ENCODE measurements at regions not wholly inside any gene's neighbourhood (a gene's known extent, or its start where the extent isn't known, plus 50 kb on each side); places are given as distances from the start of the nearest gene placed in this dataset.

- Histone ChIP-seq H3K9me3 (ENCODE audit: insufficient read depth, low read depth, low read length) (no peaks in the 10 kb centered on the region), H3K4me1 (ENCODE audit: insufficient read depth, low read length, poor library complexity, severe bottlenecking) (peaks cover 59% of the 10 kb centered on the region), H2AFZ (ENCODE audit: low read length) (no peak overlapping the region), H3F3A (ENCODE audit: low read depth) (peaks cover 4% of the 10 kb centered on the region; the same call in 1 of the 2 replicates), H3K36me3 (ENCODE audit: insufficient read depth, low read length) (no peaks in the 10 kb centered on the region), H3K27me3 (ENCODE audit: insufficient read depth, low read length, poor library complexity, severe bottlenecking) (no peaks in the 10 kb centered on the region), H3K9me2 (replicated peaks; ENCODE audit: low read depth, low read length) (no peaks in the 10 kb centered on the region), H3K79me2 (ENCODE audit: insufficient read depth, low read length) (no peaks in the 10 kb centered on the region), H3K4me2 (ENCODE audit: low read depth, low read length, poor library complexity, severe bottlenecking) (no peak overlapping the region), H3K4me3 (ENCODE audit: low read length, poor library complexity, severe bottlenecking) (no peak overlapping the region), H3K9ac (ENCODE audit: low read depth, low read length, poor library complexity, severe bottlenecking) (no peak overlapping the region), H4K20me1 (ENCODE audit: insufficient read depth, low read length, poor library complexity, severe bottlenecking) (no peaks in the 10 kb centered on the region)
- TF ChIP-seq CTCF (conservative IDR thresholded peaks at IDR 0.05; ENCODE audit: low read length) (no peak), EZH2phosphoT487 (IDR thresholded peaks at IDR 0.05; ENCODE audit: borderline replicate concordance) (no peak)
Observed at GRCh38 chr11:128198216-128198772, 389.1 kb downstream of the ETS1 start.

DNA sequence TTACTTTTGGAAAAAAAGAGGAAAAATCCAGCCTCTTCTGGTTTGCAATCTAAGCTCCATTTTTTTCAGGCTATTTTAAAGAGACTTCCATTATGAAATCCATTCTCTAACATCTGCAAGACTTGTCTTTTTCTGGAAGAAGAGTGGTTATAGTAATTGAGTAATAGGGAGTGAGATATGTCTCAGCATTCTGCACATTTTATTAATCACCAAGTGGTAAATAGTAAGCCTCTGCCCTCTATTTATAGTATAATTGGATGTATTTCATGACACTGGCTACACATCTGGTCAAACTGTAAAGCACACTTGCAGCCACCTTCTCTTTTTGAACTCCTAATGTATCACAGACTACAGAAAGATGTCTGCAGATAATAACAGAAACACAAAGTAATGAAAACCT lies 391.1 kb downstream of the ETS1 start:
- peaks cover 4% of the 10 kb centered on the region; the same call in 1 of the 2 replicates for H3F3A ChIP-seq (ENCODE audit: low read depth)
- H3K4me3 ChIP-seq (ENCODE audit: low read length, poor library complexity, severe bottlenecking) = no peak overlapping the region
- peaks cover 52% of the 10 kb centered on the region for H3K4me1 ChIP-seq (ENCODE audit: insufficient read depth, low read length, poor library complexity, severe bottlenecking)
- no peaks in the 10 kb centered on the region for H3K36me3 ChIP-seq (ENCODE audit: insufficient read depth, low read length)
- peak overlapping the region; percentile 63; the same call in 1 of the 2 replicates for H2AFZ ChIP-seq (ENCODE audit: low read length)
- peak overlapping the region; percentile 19 for H3K4me2 ChIP-seq (ENCODE audit: low read depth, low read length, poor library complexity, severe bottlenecking)
- H3K27me3 ChIP-seq (ENCODE audit: insufficient read depth, low read length, poor library complexity, severe bottlenecking) = no peaks in the 10 kb centered on the region
- H3K79me2 ChIP-seq (ENCODE audit: insufficient read depth, low read length) = no peaks in the 10 kb centered on the region
- H4K20me1 ChIP-seq (ENCODE audit: insufficient read depth, low read length, poor library complexity, severe bottlenecking) = no peaks in the 10 kb centered on the region
- H3K9me3 ChIP-seq (ENCODE audit: insufficient read depth, low read depth, low read length) = no peaks in the 10 kb centered on the region
- H3K9ac ChIP-seq (ENCODE audit: low read depth, low read length, poor library complexity, severe bottlenecking) = peak overlapping the region; percentile 55
- TF ChIP-seq CTCF (conservative IDR thresholded peaks at IDR 0.05; ENCODE audit: low read length) (no peak), EZH2phosphoT487 (IDR thresholded peaks at IDR 0.05; ENCODE audit: borderline replicate concordance) (no peak)
- no peaks in the 10 kb centered on the region for H3K9me2 ChIP-seq (replicated peaks; ENCODE audit: low read depth, low read length)

DNA sequence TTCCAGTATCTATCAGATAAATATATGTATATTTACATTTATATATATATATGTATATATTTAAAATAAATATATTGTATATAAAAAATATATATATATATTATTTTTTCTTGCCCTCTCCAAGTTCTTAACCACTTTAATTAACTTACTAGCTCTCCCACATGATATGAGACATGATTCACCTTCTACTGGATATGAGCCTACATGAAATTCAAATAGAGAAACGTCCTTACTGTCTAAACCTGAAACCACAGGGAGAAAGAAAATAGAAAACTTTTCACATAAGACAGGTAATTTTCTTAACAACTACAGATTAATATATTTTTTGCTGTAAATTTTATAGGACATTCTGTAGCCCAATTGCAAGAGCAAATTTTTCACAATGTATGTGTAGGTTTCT lies 391.6 kb downstream of the ETS1 start:
- no peaks in the 10 kb centered on the region for H3K9me2 ChIP-seq (replicated peaks; ENCODE audit: low read depth, low read length)
- H3K4me1 ChIP-seq (ENCODE audit: insufficient read depth, low read length, poor library complexity, severe bottlenecking) = peaks cover 53% of the 10 kb centered on the region
- peak overlapping the region; percentile 55 for H3K9ac ChIP-seq (ENCODE audit: low read depth, low read length, poor library complexity, severe bottlenecking)
- no peaks in the 10 kb centered on the region for H3K27me3 ChIP-seq (ENCODE audit: insufficient read depth, low read length, poor library complexity, severe bottlenecking)
- H3K36me3 ChIP-seq (ENCODE audit: insufficient read depth, low read length) = no peaks in the 10 kb centered on the region
- peak overlapping the region; percentile 45 for H3K4me3 ChIP-seq (ENCODE audit: low read length, poor library complexity, severe bottlenecking)
- peak overlapping the region; percentile 63; the same call in 1 of the 2 replicates for H2AFZ ChIP-seq (ENCODE audit: low read length)
- H3K4me2 ChIP-seq (ENCODE audit: low read depth, low read length, poor library complexity, severe bottlenecking) = peak overlapping the region; percentile 63
- no peak for TF ChIP-seq EZH2phosphoT487 (IDR thresholded peaks at IDR 0.05; ENCODE audit: borderline replicate concordance)
- no peak for TF ChIP-seq CTCF (conservative IDR thresholded peaks at IDR 0.05; ENCODE audit: low read length)
- H3K9me3 ChIP-seq (ENCODE audit: insufficient read depth, low read depth, low read length) = no peaks in the 10 kb centered on the region
- no peaks in the 10 kb centered on the region for H3K79me2 ChIP-seq (ENCODE audit: insufficient read depth, low read length)
- H4K20me1 ChIP-seq (ENCODE audit: insufficient read depth, low read length, poor library complexity, severe bottlenecking) = no peaks in the 10 kb centered on the region
- peaks cover 4% of the 10 kb centered on the region; the same call in 1 of the 2 replicates for H3F3A ChIP-seq (ENCODE audit: low read depth)
